ENCODE measurements at regions not wholly inside any gene's neighbourhood (a gene's known extent, or its start where the extent isn't known, plus 50 kb on each side); places are given as distances from the start of the nearest gene placed in this dataset.

DNA sequence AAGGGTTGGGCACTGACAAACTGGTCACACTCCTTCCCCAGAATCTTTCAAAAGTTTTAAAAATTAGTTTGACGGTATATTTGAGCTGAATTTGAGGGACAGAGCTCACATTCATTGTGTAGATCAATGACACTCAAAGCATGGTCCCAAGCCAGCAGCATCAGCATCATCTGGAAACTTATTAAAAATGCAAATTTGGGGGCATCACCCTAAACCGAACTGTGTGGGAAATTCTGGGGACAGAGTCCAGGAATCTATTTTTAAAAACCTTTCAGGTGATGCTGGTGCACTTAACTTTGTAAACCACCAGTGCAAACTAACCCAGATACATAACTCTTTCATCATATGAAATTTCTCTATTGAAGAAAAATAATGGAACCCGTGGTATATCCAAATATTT is 58.1 kb upstream of the MTAP start:
- Mint-ChIP-seq H3K27me3 (peaks cover 20% of the 10 kb centered on the region), H3K4me3 (no peak overlapping the region), H3K36me3 (ENCODE audit: low read depth) (no peaks in the 10 kb centered on the region), H3K27ac (no peak overlapping the region), H3K9me3 (no peaks in the 10 kb centered on the region), H3K4me1 (no peaks in the 10 kb centered on the region)
- no peak for TF ChIP-seq CTCF (IDR thresholded peaks at IDR 0.05)
- ATAC-seq (ENCODE audit: low read depth) (no peak), DNase-seq (no peak)
- ChIA-PET CTCF (no interaction called here), POLR2A (no interaction called here)
- intact Hi-C loops (cut with micrococcal nuclease): no loop called here

DNA sequence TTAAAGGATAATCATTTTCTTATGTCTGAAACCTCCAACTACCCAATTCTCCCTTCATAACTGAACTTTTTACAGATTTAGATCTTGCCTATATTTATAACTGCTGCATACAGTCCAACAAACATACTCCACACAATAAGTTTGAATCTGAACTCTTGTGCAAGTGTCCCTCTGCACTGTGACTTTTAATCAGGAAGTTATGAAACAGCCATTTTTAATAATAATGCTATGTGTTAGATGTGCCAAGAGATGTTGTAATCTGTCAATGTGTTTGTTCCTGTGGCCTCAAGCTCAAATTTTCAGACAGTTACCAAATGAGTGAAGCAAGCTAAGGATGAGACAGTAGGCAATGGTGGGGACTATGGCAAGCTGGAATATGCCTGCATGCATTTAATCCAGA is 57.6 kb upstream of the MTAP start:
- CTCF ChIA-PET: no interaction called here
- no peak for TF ChIP-seq CTCF (IDR thresholded peaks at IDR 0.05)
- POLR2A ChIA-PET: no interaction called here
- H3K4me3 Mint-ChIP-seq: no peak overlapping the region
- no peaks in the 10 kb centered on the region for H3K9me3 Mint-ChIP-seq
- ATAC-seq (ENCODE audit: low read depth) (no peak), DNase-seq (no peak)
- H3K27ac Mint-ChIP-seq: no peak overlapping the region
- H3K4me1 Mint-ChIP-seq: no peaks in the 10 kb centered on the region
- no peaks in the 10 kb centered on the region for H3K36me3 Mint-ChIP-seq (ENCODE audit: low read depth)
- peaks cover 16% of the 10 kb centered on the region for H3K27me3 Mint-ChIP-seq
- intact Hi-C loops (cut with micrococcal nuclease): no loop called here

DNA sequence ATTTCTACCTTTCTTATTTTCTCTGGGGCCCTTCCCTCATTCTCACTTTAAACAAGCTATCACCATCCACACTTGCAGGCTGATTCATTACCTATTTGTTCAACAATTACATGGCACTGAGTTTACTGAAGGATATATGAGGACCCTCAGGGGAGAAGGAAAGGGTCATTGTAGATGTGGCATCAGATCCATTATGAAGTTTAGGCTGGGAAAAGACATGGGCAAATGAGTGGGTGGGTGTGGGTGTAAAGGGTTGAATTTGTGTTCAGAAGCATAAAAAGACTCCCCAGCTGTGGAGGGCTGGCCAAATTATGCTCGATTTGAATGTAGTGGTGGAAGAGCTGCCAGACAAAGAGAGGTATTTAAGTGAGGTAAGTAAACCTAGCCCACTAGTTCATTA is 55.9 kb upstream of the MTAP start:
- Mint-ChIP-seq H3K36me3 (ENCODE audit: low read depth) (no peaks in the 10 kb centered on the region), H3K27ac (no peak overlapping the region), H3K4me3 (no peak overlapping the region), H3K9me3 (no peaks in the 10 kb centered on the region), H3K4me1 (no peaks in the 10 kb centered on the region), H3K27me3 (peaks cover 18% of the 10 kb centered on the region)
- ChIA-PET POLR2A (no interaction called here), CTCF (no interaction called here)
- no peak for ATAC-seq (ENCODE audit: low read depth)
- DNase-seq: no peak
- TF ChIP-seq CTCF (IDR thresholded peaks at IDR 0.05): no peak
- intact Hi-C loops (cut with micrococcal nuclease): no loop called here

DNA sequence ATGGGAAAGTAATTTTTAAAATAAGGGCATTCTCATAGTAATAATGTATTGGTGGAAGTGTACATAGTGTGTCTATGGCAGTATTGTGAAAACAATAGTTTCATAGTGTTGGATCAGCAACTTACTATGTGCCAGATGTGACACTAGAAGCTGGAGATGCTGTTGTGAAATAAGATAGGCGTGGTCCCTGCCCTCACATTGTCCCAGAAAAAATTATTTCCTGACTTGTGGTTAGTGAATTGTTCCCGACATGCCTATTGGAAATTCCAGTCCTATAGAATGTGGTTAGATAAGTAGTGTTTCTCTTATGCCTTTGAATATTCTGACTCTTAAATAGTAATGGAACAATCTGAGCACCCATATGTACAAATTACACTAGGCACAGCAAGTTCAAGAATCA is 55.3 kb upstream of the MTAP start:
- ATAC-seq (ENCODE audit: low read depth) (no peak), DNase-seq (no peak)
- ChIA-PET POLR2A (no interaction called here), CTCF (no interaction called here)
- no peak overlapping the region for H3K4me3 Mint-ChIP-seq
- no peak for TF ChIP-seq CTCF (IDR thresholded peaks at IDR 0.05)
- H3K9me3 Mint-ChIP-seq: no peaks in the 10 kb centered on the region
- intact Hi-C loops (cut with micrococcal nuclease): no loop called here
- H3K27ac Mint-ChIP-seq: no peak overlapping the region
- no peaks in the 10 kb centered on the region for H3K4me1 Mint-ChIP-seq
- no peaks in the 10 kb centered on the region for H3K36me3 Mint-ChIP-seq (ENCODE audit: low read depth)
- H3K27me3 Mint-ChIP-seq: peaks cover 23% of the 10 kb centered on the region

DNA sequence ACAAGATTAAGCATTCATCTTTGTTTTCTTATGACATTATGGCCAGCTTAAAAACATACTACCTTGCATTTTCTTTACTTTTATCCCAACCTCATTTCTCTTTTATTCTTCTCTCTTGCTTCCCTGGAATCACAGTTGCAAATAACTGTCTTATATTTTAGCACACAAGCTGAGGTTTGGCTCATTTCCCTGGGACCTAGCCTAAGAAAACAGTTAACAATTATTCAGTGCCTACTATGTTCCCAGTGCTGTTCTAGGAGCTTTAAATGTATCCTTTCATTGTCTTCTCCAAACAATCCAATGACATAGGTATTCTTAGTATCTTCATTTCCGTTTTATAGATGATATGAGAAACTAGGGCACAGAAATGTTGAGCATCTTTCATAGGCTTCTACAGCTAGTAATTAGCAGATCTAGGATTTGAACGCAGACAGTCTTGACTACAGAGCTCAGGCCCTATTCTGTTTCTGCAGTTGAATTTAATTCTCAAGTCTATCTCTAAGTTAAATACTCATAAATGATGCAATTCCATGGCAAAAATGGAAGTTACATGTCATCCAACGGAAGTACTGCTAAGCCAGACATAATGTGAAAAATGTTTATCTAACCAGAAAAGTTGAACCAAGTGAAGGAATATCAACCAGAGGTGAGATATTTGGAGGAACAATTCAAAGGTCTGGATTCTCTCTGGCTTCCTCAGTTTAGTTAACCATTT is 52.3 kb upstream of the MTAP start:
- Mint-ChIP-seq H3K9me3 (no peaks in the 10 kb centered on the region), H3K27me3 (peaks cover 22% of the 10 kb centered on the region), H3K27ac (no peak overlapping the region), H3K36me3 (ENCODE audit: low read depth) (no peaks in the 10 kb centered on the region), H3K4me3 (no peak overlapping the region), H3K4me1 (no peaks in the 10 kb centered on the region)
- DNase-seq: no peak
- intact Hi-C loops (cut with micrococcal nuclease): no loop called here
- TF ChIP-seq CTCF (IDR thresholded peaks at IDR 0.05): no peak
- ATAC-seq (ENCODE audit: low read depth): no peak
- POLR2A ChIA-PET: no interaction called here
- CTCF ChIA-PET: no interaction called here
